ENCODE measurements at regions not wholly inside any gene's neighbourhood (a gene's known extent, or its start where the extent isn't known, plus 50 kb on each side); places are given as distances from the start of the nearest gene placed in this dataset.

DNA sequence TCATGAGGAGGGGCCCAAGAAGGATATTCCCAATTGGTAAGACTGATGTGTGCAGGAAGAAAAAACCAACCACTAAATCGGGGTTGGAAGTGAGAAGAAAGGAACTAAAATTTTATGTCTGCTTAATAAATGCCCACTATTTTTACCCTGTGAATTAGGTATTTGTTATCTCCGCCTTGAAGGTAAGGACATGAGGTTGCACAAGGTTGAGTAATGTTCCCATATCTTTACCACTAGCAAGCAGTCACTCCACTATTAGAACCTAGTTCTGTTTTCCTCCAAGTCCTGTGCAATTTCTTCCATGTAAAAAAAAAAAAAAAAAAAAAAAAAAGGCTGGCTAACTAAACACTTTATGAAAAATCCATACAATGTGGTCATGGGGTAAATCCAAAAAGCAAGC lies 318.5 kb upstream of the SLCO3A1 start:
- ATAC-seq (no peak), DNase-seq (no peak)
- in situ Hi-C loops (cut with MboI; ENCODE audit: low sequenced_read_pairs in 4 of 4) (no loop called here), intact Hi-C loops (cut with DNase I; ENCODE audit: low total_unique reads) (loop anchor here (5.0 kb wide), 1 partner anchor 92 kb away; no protein-coding TSS in a partner anchor)
- no peaks in the 10 kb centered on the region for H3K27me3 ChIP-seq
- H3K4me1 ChIP-seq, result peaks cover 32 to 50% of the 10 kb centered on the region in 2 donors
- TF ChIP-seq, protein P1, sequence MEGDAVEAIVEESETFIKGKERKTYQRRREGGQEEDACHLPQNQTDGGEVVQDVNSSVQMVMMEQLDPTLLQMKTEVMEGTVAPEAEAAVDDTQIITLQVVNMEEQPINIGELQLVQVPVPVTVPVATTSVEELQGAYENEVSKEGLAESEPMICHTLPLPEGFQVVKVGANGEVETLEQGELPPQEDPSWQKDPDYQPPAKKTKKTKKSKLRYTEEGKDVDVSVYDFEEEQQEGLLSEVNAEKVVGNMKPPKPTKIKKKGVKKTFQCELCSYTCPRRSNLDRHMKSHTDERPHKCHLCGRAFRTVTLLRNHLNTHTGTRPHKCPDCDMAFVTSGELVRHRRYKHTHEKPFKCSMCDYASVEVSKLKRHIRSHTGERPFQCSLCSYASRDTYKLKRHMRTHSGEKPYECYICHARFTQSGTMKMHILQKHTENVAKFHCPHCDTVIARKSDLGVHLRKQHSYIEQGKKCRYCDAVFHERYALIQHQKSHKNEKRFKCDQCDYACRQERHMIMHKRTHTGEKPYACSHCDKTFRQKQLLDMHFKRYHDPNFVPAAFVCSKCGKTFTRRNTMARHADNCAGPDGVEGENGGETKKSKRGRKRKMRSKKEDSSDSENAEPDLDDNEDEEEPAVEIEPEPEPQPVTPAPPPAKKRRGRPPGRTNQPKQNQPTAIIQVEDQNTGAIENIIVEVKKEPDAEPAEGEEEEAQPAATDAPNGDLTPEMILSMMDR (IDR thresholded peaks at IDR 0.05 in 4 of 5, conservative IDR thresholded peaks at IDR 0.05 in 1 of 5), result no peak
- no peak for TF ChIP-seq POLR2A (IDR thresholded peaks at IDR 0.05)
- H3K36me3 ChIP-seq, result no peaks in the 10 kb centered on the region
- H3K27ac ChIP-seq, result peak overlapping the region; percentile 84 to 87 (median 85)
- H3K9me3 ChIP-seq, result no peaks in the 10 kb centered on the region
- H3K4me3 ChIP-seq, result no peak overlapping the region

DNA sequence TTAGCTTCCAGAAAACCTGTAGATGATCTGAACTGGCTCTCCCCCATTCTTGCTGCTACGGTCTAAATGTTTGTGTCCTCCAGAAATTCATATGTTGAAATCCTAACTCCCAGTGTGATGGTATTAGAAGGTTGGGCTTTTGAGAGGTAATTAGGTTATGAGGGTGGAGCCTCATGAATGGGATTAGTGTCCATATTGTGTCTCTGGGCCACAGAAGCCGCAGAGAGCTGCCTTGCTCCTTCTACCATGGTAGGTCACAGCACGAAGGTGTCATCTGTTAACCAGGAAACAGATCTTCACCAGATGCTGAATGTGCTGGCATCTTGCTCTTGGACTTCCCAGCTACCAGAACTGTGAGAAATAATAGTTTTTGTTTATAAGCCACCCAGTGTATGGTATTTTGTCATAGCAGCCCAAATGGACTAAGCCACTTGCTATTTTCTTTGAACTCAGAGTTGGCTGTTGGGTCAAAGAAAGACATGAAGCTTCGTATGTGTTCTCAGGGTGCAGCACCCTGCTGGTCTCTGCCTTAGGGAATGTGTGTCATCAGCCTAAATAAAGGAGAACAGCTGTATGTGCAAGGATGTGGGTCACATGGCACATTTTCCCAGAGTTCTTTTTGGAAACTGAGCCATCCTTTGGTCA lies 317.5 kb upstream of the SLCO3A1 start:
- Histone ChIP-seq H3K4me1 (peaks cover 29 to 47% of the 10 kb centered on the region in 2 donors), H3K9me3 (no peaks in the 10 kb centered on the region), H3K4me3 (no peak overlapping the region), H3K27me3 (no peaks in the 10 kb centered on the region), H3K36me3 (no peaks in the 10 kb centered on the region), H3K27ac (peak overlapping the region; percentile 84 to 87 (median 85))
- in situ Hi-C loops (cut with MboI; ENCODE audit: low sequenced_read_pairs in 4 of 4) (no loop called here), intact Hi-C loops (cut with DNase I; ENCODE audit: low total_unique reads) (loop anchor here (1.0 kb wide), 1 partner anchor 25 kb away; no protein-coding TSS in a partner anchor)
- TF ChIP-seq POLR2A (IDR thresholded peaks at IDR 0.05), result peak; percentile 38 to 60
- TF ChIP-seq, protein P1 (IDR thresholded peaks at IDR 0.05 in 4 of 5, conservative IDR thresholded peaks at IDR 0.05 in 1 of 5), result no peak
- ATAC-seq, result peak; percentile 80 to 81
- DNase-seq, result peak; percentile 35 to 63

DNA sequence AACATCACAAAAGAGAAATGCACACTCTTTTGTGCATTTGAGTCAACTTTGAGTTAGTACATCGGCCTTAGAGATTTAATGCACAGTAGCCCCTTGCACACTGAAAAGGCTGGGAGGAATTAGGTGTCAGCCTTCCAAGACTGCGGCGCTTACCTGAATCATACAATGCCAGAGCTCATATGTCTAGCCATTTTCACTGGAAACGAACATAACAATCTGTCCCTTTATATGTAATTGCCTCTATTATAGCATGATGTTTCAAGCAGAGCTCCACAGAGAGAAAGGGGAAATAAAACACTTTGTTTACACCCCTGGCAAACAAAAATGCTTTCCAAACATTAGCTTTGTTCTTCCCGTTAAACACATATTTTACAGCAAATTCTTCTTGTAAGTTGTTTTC lies 315.7 kb upstream of the SLCO3A1 start:
- Histone ChIP-seq H3K27ac (peak overlapping the region; percentile 84 to 87 (median 85)), H3K4me3 (no peak overlapping the region)
- intact Hi-C loops (cut with DNase I; ENCODE audit: low total_unique reads), result no loop called here

DNA sequence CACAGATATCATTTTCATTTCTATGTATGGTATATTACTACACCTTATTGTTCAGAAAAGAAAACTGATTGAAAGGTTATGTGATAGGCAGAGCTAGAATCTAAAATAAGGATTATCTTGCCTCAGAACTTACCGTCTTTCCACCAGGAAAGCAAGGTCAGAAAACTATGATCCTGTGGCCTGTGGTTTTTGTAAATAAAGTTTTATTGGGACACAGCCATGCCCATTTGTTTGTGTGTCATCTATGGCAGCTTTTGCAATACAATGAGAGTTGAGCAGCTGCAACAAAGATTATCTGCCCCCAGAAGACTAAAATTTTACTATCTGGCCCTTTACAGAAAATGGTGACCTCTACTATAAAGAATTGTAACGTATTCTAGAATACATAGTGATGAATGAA lies 314.7 kb upstream of the SLCO3A1 start:
- in situ Hi-C loops (cut with MboI; ENCODE audit: low sequenced_read_pairs in 4 of 4), result no loop called here
- no peak for TF ChIP-seq POLR2A (IDR thresholded peaks at IDR 0.05)
- TF ChIP-seq, protein P1 (IDR thresholded peaks at IDR 0.05 in 4 of 5, conservative IDR thresholded peaks at IDR 0.05 in 1 of 5), result no peak
- intact Hi-C loops (cut with DNase I; ENCODE audit: low total_unique reads), result no loop called here
- no peaks in the 10 kb centered on the region for H3K9me3 ChIP-seq
- DNase-seq (no peak), ATAC-seq (no peak)
- H3K4me3 ChIP-seq, result no peak overlapping the region
- peak overlapping the region in 3 of 4 donors; percentile 84 to 87 (median 85) for H3K27ac ChIP-seq
- no peaks in the 10 kb centered on the region for H3K27me3 ChIP-seq
- H3K36me3 ChIP-seq, result no peaks in the 10 kb centered on the region
- peaks cover 19 to 37% of the 10 kb centered on the region in 2 donors for H3K4me1 ChIP-seq

More for the DNA sequence above, 315.7 kb upstream of the SLCO3A1 start:
- no peak for TF ChIP-seq POLR2A (IDR thresholded peaks at IDR 0.05)
- TF ChIP-seq, protein P1 (IDR thresholded peaks at IDR 0.05 in 4 of 5, conservative IDR thresholded peaks at IDR 0.05 in 1 of 5), result no peak
- H3K27me3 ChIP-seq, result no peaks in the 10 kb centered on the region
- ATAC-seq (no peak), DNase-seq (no peak)
- in situ Hi-C loops (cut with MboI; ENCODE audit: low sequenced_read_pairs in 4 of 4), result no loop called here
- peaks cover 19 to 37% of the 10 kb centered on the region in 2 donors for H3K4me1 ChIP-seq
- H3K9me3 ChIP-seq, result no peaks in the 10 kb centered on the region
- no peaks in the 10 kb centered on the region for H3K36me3 ChIP-seq

Measured in gastrocnemius medialis (tissue), 4 donors.